Hepatocyte (in vitro differentiated cells): ENCODE measurements at regions not wholly inside any gene's neighbourhood (a gene's known extent, or its start where the extent isn't known, plus 50 kb on each side); places are given as distances from the start of the nearest gene placed in this dataset.

Experiments
- DNase-seq: peaks from one replicate; pipeline ENCODE4 v3.0.0-alpha.2; 2016; ENCODE audit warnings: low spot score
- H2AFZ ChIP-seq: fragments of 200-600 bp; sonication (generic); 2 replicates; pipeline ENCODE4 v1.6.0; 2016; ENCODE audit warnings: antibody characterized with exemption, mild to moderate bottlenecking
- H3K27ac ChIP-seq: fragments of 200-600 bp; sonication (generic); 2 replicates; pipeline ENCODE4 v1.5.1; 2016; ENCODE audit warnings: mild to moderate bottlenecking
- H3K27me3 ChIP-seq: fragments of 200-600 bp; sonication (generic); 2 replicates; pipeline ENCODE4 v1.6.1; 2016
- H3K36me3 ChIP-seq: fragments of 200-600 bp; sonication (generic); replicated peaks from 2 replicates; pipeline ENCODE4 v1.5.1; 2016; ENCODE audit warnings: low read depth; ENCODE audit not compliant: insufficient read depth
- H3K4me1 ChIP-seq: fragments of 200-600 bp; sonication (generic); 2 replicates; pipeline ENCODE4 v1.5.1; 2016; ENCODE audit warnings: mild to moderate bottlenecking, moderate library complexity; ENCODE audit not compliant: insufficient read depth
- H3K4me2 ChIP-seq: fragments of 200-600 bp; sonication (generic); 2 replicates; pipeline ENCODE4 v1.6.0; 2016
- H3K4me3 ChIP-seq: fragments of 200-600 bp; sonication (generic); 2 replicates; pipeline ENCODE4 v1.5.1; 2016; ENCODE audit warnings: mild to moderate bottlenecking
- H3K79me2 ChIP-seq: fragments of 200-600 bp; sonication (generic); 2 replicates; pipeline ENCODE4 v1.6.0; 2017; ENCODE audit warnings: mild to moderate bottlenecking
- H3K9me2 ChIP-seq: fragments of 200-600 bp; sonication (generic); replicated peaks from 2 replicates; pipeline ENCODE4 v1.6.0; 2017; ENCODE audit warnings: mild to moderate bottlenecking; ENCODE audit not compliant: insufficient read depth
- H3K9me3 ChIP-seq: fragments of 200-600 bp; sonication (generic); 2 replicates; pipeline ENCODE4 v1.5.1; 2016; ENCODE audit warnings: low read depth, mild to moderate bottlenecking
- H4K20me1 ChIP-seq: fragments of 200-600 bp; sonication (generic); 2 replicates; pipeline ENCODE4 v1.6.0; 2016; ENCODE audit warnings: mild to moderate bottlenecking; ENCODE audit not compliant: insufficient read depth, poor library complexity, severe bottlenecking
- EZH2 ChIP-seq: fragments of 200-600 bp; sonication (generic); IDR thresholded peaks from 2 replicates; pipeline ENCODE4 v1.6.1; 2016; ENCODE audit warnings: antibody characterized with exemption, mild to moderate bottlenecking, borderline replicate concordance
- EZH2phosphoT487 ChIP-seq: fragments of 200-600 bp; sonication (generic); IDR thresholded peaks from one replicate; pipeline ENCODE4 v1.6.1; 2018; ENCODE audit warnings: antibody characterized with exemption, mild to moderate bottlenecking, low read depth, moderate library complexity; ENCODE audit not compliant: unreplicated experiment, severe bottlenecking
- WGBS: methylation state at CpG from one replicate; pipeline ENCODE4 v1.1.6; 2016; ENCODE audit warnings: low lambda C conversion rate; ENCODE audit errors: missing lambda C conversion rate; 5-methylcytosine and 5-hydroxymethylcytosine counted together
- TF ChIP-seq, protein P1 (sequence below): fragments of 200-600 bp; sonication (generic); IDR thresholded peaks from 2 replicates; pipeline ENCODE4 v1.5.1; 2016; ENCODE audit warnings: antibody characterized with exemption, mild to moderate bottlenecking; ENCODE audit not compliant: poor library complexity

DNA sequence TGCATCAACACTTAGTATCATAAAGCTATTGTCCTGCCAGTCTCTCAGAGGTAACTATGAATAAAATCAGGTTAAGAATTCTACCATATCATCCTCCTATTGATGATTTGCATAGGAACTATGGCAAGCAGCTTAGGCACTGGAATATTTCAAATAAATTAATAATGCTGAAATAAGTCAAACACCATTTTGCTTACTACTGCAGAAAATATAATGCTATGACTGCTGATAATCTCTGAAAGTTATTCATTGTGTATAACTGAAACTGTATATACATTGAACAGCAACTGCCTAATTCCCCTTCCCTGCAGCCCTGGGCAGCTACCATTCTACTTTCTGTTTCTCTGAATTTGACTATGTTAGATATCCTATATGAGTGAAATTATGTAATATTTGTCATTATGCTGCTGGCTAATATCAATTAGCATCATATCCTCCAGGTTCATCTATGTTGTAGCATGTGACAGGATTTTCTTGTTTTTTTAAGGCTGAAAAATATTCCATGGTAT, 318.8 kb upstream of the SGCG start:
- no peak for DNase-seq
- no peaks in the 10 kb centered on the region for H3K36me3 ChIP-seq
- H3K79me2 ChIP-seq: no peaks in the 10 kb centered on the region
- H3K4me1 ChIP-seq: no peaks in the 10 kb centered on the region
- H3K9me2 ChIP-seq: no peaks in the 10 kb centered on the region
- no peak overlapping the region for H3K27ac ChIP-seq
- no peaks in the 10 kb centered on the region for H4K20me1 ChIP-seq
- H3K4me3 ChIP-seq: no peak overlapping the region
- no peak overlapping the region for H3K4me2 ChIP-seq
- H2AFZ ChIP-seq: no peak overlapping the region
- no peaks in the 10 kb centered on the region for H3K9me3 ChIP-seq
- TF ChIP-seq EZH2 (no peak), EZH2phosphoT487 (no peak)
- TF ChIP-seq, protein P1, sequence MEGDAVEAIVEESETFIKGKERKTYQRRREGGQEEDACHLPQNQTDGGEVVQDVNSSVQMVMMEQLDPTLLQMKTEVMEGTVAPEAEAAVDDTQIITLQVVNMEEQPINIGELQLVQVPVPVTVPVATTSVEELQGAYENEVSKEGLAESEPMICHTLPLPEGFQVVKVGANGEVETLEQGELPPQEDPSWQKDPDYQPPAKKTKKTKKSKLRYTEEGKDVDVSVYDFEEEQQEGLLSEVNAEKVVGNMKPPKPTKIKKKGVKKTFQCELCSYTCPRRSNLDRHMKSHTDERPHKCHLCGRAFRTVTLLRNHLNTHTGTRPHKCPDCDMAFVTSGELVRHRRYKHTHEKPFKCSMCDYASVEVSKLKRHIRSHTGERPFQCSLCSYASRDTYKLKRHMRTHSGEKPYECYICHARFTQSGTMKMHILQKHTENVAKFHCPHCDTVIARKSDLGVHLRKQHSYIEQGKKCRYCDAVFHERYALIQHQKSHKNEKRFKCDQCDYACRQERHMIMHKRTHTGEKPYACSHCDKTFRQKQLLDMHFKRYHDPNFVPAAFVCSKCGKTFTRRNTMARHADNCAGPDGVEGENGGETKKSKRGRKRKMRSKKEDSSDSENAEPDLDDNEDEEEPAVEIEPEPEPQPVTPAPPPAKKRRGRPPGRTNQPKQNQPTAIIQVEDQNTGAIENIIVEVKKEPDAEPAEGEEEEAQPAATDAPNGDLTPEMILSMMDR: no peak
- no peaks in the 10 kb centered on the region for H3K27me3 ChIP-seq

DNA sequence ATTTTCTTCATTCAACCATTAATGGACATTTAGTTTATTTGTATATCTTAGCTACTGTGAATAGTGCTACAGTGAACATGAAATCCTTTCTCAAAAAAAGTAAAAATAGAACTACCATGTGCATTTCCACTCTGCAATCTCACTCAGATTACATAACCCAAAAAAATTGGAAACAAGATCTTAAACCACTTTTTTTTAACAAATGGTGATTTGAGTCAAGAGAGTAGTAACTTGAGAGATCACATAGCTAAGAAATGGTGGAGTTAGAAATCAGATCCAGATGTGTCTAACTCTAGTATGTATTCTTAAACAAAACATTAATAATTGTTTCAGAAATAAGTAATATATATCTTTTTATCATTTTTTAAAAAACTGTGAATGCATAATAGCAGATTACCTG, 318.3 kb upstream of the SGCG start:
- no peaks in the 10 kb centered on the region for H3K9me2 ChIP-seq
- no peak overlapping the region for H3K4me2 ChIP-seq
- H3K4me1 ChIP-seq: no peaks in the 10 kb centered on the region
- no peak for DNase-seq
- no peaks in the 10 kb centered on the region for H3K79me2 ChIP-seq
- no peak overlapping the region for H2AFZ ChIP-seq
- no peak overlapping the region for H3K27ac ChIP-seq
- no peaks in the 10 kb centered on the region for H4K20me1 ChIP-seq
- no peak overlapping the region for H3K4me3 ChIP-seq
- no peak for TF ChIP-seq EZH2phosphoT487
- TF ChIP-seq, protein P1: no peak
- no peak for TF ChIP-seq EZH2
- H3K27me3 ChIP-seq: no peaks in the 10 kb centered on the region
- no peaks in the 10 kb centered on the region for H3K9me3 ChIP-seq
- H3K36me3 ChIP-seq: no peaks in the 10 kb centered on the region

DNA sequence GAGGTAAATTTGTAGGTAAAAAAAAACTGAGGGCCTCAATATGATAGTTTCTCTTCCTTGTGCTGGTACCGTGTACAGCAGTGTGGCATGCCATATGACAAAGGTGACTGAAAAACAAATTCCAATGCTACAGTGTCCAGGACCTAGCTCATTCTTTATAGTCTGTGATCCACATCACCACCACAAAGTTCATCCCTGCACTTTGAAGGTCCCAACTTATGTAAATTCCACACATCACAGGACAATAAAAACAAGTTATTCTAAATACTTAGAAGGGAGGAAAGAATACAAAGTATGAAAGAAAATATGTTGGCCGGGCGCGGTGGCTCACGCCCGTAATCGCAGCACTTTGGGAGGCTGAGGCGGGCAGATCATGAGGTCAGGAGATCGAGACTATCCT, 314.6 kb upstream of the SGCG start:
- Histone ChIP-seq H3K27ac (no peak overlapping the region), H3K27me3 (no peaks in the 10 kb centered on the region), H3K4me3 (no peak overlapping the region), H3K79me2 (no peaks in the 10 kb centered on the region), H4K20me1 (no peaks in the 10 kb centered on the region), H3K9me2 (no peaks in the 10 kb centered on the region), H3K36me3 (no peaks in the 10 kb centered on the region), H3K9me3 (no peaks in the 10 kb centered on the region), H3K4me2 (no peak overlapping the region), H2AFZ (no peak overlapping the region), H3K4me1 (no peaks in the 10 kb centered on the region)
- DNase-seq: no peak
- TF ChIP-seq, protein P1: no peak
- TF ChIP-seq EZH2phosphoT487 (no peak), EZH2 (no peak)
- WGBS: 96% methylated on average over 9 of the region's 9 CpGs

DNA sequence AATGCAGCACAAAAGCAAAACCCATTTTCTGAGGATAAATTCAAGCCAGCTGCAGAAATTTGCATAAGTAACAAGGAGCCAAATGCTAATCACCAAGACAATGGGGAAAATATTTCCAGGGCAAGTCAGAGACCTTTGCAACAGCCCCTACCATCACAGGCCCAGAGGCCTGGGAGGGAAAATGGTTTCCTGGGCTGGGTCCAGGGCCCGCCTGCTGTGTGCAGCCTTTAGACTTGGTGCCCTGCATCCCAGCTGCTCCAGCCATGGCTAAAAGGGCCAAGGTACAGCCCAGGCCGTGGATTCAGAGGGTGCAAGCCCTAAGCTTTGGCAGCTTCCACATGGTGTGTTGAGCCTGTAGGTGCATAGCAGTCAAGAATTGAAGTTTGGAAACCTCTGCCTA, 309.5 kb upstream of the SGCG start:
- H3K4me1 ChIP-seq: no peaks in the 10 kb centered on the region
- no peak for TF ChIP-seq EZH2phosphoT487
- TF ChIP-seq, protein P1: no peak
- no peak for TF ChIP-seq EZH2
- no peak overlapping the region for H3K4me2 ChIP-seq
- no peak for DNase-seq
- H3K36me3 ChIP-seq: no peaks in the 10 kb centered on the region
- H3K79me2 ChIP-seq: no peaks in the 10 kb centered on the region
- no peak overlapping the region for H3K27ac ChIP-seq
- H3K27me3 ChIP-seq: no peaks in the 10 kb centered on the region
- H4K20me1 ChIP-seq: no peaks in the 10 kb centered on the region
- no peaks in the 10 kb centered on the region for H3K9me2 ChIP-seq
- no peak overlapping the region for H2AFZ ChIP-seq
- no peaks in the 10 kb centered on the region for H3K9me3 ChIP-seq
- H3K4me3 ChIP-seq: no peak overlapping the region
- 88% methylated on average over 2 of the region's 2 CpGs for WGBS
